Skin of body (tissue), 1 donor: ENCODE measurements at regions not wholly inside any gene's neighbourhood (a gene's known extent, or its start where the extent isn't known, plus 50 kb on each side); places are given as distances from the start of the nearest gene placed in this dataset.
"Not testable (repeated sequence)": the region's sequence is repeated elsewhere in the genome, so short reads cannot be mapped to it uniquely, and the experiment has no call there.

Source experiments
- DNase-seq: peaks from one replicate; lab custom pipeline; 2025; lab: John Stamatoyannopoulos, UW

DNA sequence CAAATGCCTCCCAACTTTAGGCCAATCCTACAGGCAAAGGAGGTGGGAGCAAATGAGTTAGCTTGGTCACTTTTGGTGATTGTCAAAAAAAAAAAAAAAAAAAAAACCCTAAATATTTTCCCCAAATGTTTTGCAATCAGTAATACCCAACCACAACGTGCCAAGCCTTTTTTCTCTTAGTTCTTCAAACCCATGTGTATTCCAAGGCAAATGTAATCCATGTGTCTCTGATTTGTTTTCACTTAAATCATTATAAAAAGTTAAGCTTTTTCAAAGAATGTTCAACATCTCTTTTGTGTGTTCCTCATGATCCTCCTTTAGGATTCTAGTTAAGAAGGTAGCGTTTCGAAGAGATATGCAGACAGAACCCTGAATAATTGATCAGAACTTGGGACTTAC, 328.4 kb downstream of the PAPSS1 start:
- DNase-seq, result peak; percentile 17

DNA sequence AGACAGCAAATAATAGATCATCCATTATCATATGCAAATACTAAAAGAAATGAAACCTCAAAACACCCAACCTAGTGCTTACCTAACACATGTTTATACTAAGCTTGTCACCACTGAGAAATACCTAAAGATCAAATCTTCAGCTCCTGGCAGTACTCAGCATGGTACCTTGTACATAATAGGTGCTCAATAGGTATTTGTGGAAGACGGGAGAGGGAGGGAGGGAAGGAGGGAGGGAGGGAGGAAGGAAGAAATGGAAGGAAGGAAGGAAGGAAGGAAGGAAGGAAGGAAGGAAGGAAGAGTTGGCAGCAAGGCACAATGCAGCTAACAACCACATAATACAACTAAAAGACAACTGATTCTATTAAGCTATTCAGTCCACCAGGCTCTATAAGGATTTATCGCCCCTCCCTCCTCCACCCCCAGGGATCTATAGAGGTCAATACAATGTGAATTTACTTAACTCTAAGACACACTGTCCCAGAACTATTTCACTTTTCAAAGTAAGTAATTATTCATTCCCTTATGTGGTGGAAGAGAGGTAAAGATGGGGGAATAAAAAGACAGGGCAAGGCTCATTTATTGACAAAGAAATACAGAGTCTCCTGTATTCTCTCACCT, 328.9 kb downstream of the PAPSS1 start:
- DNase-seq, result no peak

DNA sequence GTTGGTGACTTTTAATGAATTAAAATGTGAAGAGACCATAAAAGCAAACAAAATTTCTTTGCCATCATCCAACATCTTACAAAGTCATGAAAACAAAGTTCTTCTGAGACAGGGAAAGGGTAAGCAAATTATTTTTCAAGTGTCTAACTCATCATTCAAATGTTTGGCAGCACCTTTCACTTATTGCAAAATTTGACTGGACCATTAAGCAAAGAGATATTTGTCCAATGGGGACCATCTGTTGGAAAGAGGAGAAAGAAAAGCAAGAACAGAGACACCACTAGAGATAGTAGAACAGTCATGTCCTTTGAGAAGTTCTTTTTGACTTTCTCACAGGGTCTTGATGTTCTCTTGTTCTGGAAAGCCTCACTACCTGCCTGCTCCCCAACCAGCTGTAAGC, 330.1 kb downstream of the PAPSS1 start:
- DNase-seq, result no peak

DNA sequence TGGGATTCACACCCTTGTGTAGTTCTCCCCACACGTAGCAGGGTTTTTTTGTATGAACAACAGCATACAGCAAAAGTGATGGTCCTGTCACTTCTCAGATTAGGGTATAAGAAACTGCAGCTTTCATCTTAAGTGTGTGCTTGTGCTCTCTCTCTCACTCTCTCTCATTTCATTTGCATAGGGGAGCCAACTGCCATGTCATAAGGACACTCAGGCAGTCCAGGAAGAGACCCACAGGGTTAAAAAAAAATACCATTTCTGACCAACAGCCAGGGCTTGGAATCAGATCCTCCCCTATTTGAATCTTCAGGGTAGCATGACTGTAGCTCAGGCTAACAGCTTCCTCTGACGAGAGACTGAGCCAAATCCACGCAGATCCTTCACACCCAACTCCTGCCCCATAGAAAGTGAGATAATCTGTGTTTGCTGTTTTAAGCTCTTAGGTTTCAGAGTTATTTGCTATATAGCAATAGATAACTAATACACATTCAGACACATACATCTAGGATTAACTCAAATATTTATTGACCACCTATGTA, 331.2 kb downstream of the PAPSS1 start:
- no peak for DNase-seq

DNA sequence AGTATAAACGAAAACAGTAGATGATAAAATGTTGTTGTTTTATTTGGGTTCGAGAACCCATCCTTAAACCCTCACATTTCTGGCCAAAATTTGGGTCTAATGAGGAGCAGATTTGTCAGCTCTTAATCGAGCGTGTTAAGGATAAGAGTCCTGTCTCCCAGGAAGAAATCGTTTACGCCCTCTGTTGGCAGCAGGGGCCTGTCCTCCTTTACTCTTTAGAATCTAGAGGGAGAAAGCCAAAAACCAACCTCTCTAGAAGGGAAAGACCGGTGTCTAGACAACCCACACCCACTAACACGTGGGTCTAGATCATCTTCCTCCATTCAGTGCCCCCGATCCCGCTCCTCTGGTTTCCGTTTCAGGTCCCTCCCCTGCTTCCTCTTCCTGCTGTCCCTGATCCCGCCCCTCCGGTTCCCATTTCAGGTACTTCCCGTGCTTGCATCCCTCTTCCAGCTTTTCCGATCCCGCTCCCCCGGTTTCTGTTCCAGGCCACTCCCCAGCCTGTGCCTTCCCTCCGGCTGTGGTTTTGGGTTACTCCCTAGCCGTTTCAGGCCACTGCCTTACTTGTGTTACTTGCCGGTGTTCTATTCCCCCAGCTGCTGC, 339.1 kb downstream of the PAPSS1 start:
- DNase-seq, result no peak

DNA sequence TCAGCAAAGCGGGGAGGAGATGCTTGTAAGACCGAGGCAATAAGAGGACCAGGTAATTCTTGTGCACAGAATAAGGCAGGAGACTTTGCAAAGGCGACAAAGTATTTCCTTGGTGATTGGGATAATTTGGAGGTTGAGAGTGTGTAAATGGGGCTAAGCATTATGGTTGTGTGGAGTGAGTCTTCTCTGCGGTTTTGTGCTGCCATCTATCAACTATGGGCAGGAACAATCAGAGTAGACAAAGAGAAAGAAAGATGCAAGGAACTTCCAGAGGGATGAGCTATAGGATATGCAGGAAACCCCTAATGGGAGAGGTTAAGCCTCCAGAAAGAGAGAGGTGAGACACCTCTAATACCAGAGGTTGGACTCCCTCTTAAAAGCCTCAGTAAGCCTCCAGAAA, 339.8 kb downstream of the PAPSS1 start:
- DNase-seq, result no peak

DNA sequence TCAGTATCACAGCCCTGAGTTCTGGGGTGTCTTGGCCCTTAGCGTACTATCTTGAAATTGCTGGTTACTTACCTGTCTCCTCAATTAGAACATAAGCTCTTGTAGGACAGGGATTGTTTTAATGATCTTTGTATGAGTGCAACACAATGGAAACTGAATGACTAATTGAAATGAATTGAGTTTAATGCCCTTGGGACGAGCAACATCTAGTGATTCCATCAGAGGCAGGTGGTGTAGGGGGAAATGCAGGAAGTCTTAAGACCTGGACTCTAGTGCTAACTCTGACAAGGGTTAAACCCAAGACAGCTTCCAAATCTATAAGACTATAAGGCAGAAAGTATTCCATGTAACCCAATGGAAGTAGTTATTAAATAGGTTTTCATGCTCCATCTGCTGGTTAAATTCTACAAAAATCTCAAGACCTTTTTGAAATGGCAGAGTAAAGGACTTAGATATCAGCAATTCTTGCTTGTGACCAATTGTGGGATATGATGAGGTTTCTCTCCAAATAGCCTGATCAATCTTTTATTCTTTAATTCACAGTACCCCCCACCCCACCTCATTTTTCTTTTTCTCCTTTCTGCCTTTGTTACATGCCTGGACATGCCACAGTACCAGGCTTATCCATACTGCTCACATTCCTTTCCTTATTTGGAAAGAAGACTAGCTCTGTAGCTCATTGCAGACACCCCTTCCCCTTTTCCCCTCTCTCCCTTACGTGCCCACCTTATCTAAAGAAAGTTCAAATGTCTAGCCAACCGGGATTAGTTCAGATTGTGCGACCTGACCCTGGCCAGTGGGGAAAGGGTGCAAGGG, 340.8 kb downstream of the PAPSS1 start:
- peak; percentile 21 for DNase-seq

DNA sequence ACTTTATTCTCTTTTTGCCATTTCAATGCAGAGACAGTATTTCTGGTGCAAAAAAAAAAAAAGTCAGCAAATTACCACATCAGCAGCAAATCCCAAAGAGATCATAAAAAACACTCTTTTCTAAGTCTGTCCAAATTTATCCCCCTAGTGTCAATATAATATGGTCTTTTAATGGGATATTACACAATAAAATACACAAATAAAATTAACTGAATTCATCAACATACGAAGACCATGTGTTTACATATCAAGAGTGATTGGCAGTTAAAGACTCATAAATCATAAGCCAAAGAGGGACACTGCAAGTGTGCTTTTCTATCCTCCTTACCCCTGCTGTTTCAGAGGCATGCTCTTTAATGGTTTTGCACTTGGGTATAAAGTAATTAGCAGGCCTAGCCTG, 340.2 kb upstream of the DKK2 start:
- peak; percentile 20 for DNase-seq

DNA sequence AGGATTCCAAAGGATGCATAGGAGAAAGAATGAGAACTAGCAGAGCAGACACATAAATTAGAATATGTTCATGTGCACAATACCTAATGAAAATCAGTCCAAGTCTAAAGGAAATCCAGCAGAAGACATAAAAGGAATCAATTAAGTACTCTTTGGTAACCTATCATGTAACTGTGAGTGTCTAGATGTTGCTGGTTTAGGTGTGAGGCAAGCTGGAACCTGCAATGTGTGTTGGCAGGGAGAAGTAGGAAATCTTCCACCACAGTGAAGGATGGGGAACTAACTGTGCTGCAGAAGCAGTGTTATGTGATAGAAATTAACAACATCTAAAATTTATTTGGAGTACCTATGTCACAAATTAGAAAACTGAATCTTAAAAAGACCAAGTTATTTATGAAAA, 330.8 kb upstream of the DKK2 start:
- no peak for DNase-seq

DNA sequence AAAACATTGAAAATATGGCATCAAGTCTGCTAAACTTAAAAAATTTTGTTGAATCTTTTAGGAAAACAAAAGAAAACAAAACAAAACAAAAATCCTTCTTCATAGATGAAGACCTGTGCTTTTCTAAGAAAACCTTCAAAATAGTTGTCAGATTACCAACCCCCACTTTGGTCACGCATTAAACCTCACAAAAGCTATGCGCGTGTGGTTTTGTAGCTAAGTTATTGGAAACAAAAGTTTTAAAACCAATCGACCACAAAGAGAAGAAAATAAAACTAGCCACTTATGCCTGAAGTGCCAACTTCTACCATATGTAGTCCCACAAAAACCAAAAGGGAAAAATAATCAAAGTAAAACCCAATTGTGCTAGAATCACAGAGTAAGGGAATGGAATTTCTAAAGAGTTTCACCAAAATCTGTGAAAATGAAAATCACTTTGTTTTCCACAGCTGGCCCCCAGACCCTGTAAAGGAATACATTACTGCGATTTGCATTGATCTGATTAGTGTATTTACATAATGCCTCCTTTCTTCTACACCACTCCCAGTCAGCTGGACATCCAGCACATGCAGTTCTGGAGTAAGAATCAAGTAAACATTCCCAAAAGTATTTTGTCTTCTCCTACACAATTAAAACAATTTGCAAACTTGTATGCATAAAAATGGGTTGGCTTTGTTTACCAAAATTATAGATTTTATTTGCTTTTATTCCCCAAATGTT, 330.1 kb upstream of the DKK2 start:
- no peak for DNase-seq

DNA sequence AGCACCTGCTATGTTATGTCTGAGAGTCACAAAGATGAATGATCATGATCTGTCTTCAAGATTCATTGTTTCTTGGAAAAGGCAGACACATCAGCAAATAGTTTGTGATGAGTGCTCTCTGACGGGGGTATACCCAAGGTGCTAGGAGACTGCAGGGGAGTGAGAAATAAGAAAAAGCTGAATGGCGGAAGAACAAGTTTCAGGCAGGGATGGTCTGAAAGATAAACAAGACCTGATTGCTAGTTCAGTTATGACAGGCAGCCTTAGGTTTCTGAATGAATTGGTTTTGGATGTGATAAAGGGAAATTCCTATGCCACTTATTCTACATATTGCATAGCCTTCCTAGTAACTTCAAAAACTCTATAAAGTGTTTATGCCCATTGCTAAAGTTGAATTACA, 327.0 kb upstream of the DKK2 start:
- no peak for DNase-seq

DNA sequence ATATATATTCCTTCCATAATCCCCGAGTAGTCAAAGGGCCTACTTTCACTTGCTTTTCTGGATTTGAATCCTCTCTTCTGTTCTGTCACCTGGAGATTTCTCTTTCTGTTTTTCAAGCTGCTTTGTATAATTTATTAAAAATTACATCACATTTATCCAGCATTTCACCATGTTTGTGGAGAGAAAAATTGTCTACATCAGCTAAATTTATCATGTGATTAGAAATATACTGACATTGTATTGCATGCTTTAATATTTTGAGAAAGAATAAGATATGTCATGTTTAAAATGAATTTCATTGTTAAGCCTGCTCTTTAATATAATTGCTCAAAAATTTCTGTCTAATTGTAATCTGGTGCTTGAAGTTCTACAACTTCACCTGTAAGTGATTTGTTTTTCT, 323.1 kb upstream of the DKK2 start:
- no peak for DNase-seq

DNA sequence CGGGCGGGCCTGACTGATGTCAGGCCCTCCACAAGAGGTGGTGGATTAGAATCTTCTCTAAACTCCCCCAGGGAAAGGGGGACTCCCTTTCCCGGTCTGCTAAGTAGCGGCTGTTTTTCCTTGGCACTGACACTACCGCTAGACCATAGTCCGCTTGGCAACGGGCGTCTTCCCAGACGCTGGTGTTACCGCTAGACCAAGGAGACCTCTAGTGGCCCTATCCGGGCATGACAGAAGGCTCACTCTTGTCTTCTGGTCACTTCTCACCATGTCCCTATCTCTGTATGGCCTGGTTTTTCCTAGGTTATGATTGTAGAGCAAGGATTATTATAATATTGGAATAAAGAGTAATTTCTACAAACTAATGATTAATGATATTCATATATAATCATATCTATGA, 318.2 kb upstream of the DKK2 start:
- DNase-seq, result not testable (repeated sequence)

DNA sequence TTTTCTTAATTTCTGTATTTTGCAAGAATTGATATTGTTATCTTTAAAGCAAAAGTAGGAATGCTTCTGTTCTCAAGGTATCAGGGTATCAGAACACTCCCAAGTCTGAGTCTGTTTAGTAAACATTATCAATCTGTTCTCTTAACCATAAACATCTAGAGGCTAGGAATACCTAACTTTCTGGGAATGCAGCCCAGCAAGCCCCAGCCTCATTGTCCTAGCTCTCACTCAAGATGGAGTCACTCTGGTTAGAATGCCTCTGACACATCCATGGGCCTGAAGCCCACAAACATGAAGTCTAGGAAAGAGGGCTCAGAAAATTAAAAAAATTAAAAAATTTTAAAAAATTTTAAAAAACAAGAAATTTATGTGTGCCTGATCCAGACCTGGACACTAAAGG, 315.1 kb upstream of the DKK2 start:
- no peak for DNase-seq

DNA sequence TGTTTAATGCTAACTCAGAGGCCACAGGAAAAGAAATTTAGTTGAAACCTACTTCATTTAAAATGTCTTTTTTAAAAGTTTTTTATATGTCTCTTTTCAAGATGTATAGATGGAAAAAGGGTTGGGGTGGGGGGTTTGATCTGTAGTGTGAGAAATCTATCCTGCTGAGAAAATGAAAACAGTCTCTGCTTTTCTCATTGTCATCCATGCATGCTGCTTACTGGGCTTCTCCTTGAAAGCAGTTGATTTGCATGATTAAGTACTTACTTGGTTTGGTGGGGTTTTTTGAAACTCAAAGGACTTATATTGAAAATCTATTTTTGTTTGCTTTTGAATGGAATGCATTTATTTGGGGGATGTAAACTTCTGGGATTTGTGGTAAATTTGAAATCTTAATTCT, 313.6 kb upstream of the DKK2 start:
- no peak for DNase-seq

DNA sequence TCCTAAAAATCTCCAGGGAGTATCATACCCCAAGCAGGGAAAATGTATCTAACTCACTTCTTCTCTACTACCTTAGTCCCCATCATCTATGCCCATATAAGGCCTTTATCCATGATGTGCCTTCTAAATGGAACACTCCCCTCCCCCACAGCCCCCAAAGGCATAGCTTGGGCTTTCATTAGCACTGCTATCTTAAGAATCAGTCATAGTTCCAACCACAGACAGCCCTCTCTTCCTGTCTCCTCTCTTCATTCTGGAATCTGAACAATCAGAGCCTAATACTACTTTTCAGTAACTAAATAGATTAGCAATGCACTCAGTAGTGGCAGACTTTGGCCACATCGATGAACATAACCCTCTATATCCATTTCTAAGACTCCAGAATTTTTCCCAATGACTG, 313.2 kb upstream of the DKK2 start:
- DNase-seq, result no peak

DNA sequence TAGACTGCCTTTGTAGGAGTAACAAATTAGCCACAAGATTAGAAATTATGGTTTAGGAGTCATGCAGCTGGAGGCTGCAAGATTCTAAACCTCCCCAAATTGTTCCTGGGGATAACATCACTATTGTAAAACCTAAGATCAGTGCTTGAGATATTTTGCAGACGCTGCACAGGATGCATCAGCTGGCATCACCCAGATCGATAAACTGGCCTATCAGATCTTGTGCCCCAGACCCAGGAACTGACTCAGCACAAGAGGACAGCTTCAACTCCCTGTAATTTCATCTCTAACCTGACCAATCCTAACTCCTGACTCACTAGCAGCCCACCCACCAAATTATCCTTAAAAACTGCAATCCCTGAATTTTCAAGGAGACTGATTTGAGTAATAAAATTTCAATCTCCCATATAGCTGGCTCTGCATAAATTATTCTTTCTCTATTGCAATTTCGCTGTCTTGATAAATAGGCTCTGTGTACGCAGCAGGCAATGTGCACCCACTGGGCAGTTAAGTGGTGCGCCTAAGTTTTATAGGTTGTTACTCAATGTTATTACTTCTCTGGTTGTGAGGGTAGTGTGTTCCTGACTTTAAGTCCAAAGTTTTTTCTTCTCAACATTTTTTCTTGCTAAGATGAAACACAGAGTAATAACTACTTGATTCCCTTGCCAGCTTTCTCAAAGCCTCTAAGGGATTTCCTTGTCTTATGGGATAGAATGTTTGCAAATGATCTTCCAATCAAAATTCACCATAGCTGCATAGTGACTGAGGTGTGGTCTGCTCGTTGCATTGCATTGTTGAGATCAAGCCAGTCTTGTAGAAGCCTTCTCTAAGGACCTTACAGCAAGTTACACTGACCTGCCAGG, 312.3 kb upstream of the DKK2 start:
- no peak for DNase-seq

DNA sequence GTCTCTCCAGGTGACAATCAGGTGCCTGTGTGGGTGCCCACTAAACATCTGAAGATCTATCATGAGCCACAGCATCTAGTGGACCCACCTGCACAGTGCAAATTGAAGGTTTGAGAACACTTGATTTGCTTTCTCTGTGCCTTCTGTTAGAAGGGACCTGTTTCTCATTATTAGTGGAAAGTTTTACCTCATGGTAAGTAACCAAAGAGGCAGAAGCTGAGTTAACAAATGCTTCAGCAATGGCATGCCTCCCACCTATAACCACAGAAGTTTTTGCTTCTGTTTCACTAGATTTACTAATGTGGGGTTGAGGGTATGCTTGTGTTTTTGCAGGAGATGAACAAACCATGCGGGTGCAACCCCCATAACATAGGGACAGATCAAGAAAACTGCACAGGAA, 297.4 kb upstream of the DKK2 start:
- DNase-seq, result no peak

DNA sequence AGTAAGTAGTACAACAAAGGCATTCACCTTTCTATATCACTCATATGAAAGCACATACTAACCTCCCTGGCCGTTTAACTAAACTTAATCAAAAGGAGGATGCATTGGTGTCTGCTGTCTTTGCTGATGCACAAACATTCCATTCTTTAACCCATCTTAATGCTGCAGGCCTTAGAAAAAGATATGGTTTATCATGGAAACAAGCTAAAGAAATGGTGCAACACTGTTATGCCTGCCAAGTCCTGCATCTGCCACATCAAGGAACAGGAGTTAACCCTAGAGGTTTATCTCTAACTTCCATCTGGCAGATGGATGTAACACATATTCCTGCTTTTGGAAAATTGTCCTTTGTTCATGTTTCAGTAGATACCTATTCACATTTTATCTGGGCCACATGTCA, 296.5 kb upstream of the DKK2 start:
- not testable (repeated sequence) for DNase-seq

DNA sequence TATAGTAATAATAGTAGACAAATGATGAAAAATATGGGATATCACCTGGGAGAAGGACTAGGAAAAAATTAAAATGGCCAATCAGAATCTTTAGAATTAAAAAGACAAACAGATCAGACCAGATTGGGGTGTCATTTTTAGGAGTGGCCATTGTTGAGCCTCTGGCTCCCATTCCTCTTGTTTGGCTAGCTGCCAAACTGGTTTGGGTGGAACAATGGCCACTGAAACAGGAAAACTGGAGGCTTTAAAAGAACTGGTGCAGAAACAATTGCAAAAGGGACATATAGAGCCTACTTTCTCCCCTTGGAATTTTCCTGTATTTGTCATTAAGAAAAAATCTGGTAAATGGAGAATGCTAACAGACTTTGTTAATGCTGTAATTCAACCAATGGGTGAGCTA, 294.8 kb upstream of the DKK2 start:
- no peak for DNase-seq

DNA sequence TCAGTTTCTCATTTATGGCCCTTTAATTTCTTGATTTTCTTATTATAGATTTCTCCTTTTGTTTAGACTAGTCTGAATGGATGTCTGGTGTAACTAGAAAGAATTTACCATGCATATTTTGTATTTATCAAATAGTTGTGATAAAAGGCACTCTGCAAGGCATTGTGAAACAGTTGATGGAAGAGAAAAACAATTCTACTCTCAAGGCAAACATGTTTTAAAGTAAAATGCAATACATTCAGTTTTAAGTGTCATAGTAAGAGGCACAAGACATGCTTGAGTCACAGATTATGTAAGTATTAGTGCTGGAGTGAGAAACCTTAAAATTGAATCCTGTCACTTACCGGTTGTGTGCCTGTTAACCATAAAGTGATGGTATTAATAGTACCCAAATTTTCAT, 283.3 kb upstream of the DKK2 start:
- DNase-seq, result no peak
